IMR-90 (cell line): ENCODE measurements at regions not wholly inside any gene's neighbourhood (a gene's known extent, or its start where the extent isn't known, plus 50 kb on each side); places are given as distances from the start of the nearest gene placed in this dataset.

Source experiments
- ATAC-seq: fragments of 200-7000 bp; cut with Tn5 transposase; 2 replicates; pipeline ENCODE4 v1.9.1; 2020; ENCODE audit warnings: low read depth, mild to moderate bottlenecking, moderate library complexity
- BruUV-seq: library from RNA; stranded (reverse); fragments of 400-500 nt; replicated peaks from 2 replicates; lab custom pipeline; 2021; lab: Mats Ljungman, UMichigan
- CTCF ChIA-PET: fragments of 300-600 bp; formaldehyde crosslinking; extraction: SDS; loops from one replicate; lab custom pipeline; 2021; ENCODE audit warnings: antibody characterized with exemption; lab: Yijun Ruan, JAX
- POLR2A ChIA-PET: fragments of 300-600 bp; sonication (Branson Sonifier 250); formaldehyde crosslinking; loops from one replicate; lab custom pipeline; 2022; ENCODE audit warnings: antibody characterized with exemption; ENCODE audit not compliant: unreplicated experiment; lab: Charles Lee
- DNase-seq: peaks from one replicate; pipeline ENCODE4 v3.0.0; 2013
- H2AFZ ChIP-seq: replicated peaks from 2 replicates; pipeline ENCODE3; 2013; ENCODE audit warnings: low read length, mild to moderate bottlenecking; ENCODE audit not compliant: poor library complexity
- H2AK5ac ChIP-seq: 2 replicates; pipeline ENCODE4 v1.6.1; 2013; ENCODE audit warnings: low read depth, low read length, inconsistent platforms
- H2AK9ac ChIP-seq: replicated peaks from 2 replicates; pipeline ENCODE3; 2013; ENCODE audit warnings: mild to moderate bottlenecking, low read depth, low read length, moderate library complexity; ENCODE audit not compliant: poor library complexity
- H2BK120ac ChIP-seq: 2 replicates; pipeline ENCODE4 v1.6.1; 2013; ENCODE audit warnings: low read depth, low read length, inconsistent platforms
- H2BK15ac ChIP-seq: 3 replicates; pipeline ENCODE4 v1.6.1; 2013; ENCODE audit warnings: low read depth, low read length, inconsistent platforms
- H2BK20ac ChIP-seq: 2 replicates; pipeline ENCODE4 v1.6.1; 2013; ENCODE audit warnings: low read depth, mild to moderate bottlenecking, inconsistent platforms, low read length, moderate library complexity
- H2BK5ac ChIP-seq: 2 replicates; pipeline ENCODE4 v1.6.1; 2013; ENCODE audit warnings: mild to moderate bottlenecking, low read depth, low read length, inconsistent platforms; ENCODE audit not compliant: poor library complexity, severe bottlenecking
- H3K14ac ChIP-seq: replicated peaks from 2 replicates; pipeline ENCODE4 v1.6.1; 2013; ENCODE audit warnings: low read depth, low read length, inconsistent platforms
- H3K18ac ChIP-seq: 2 replicates; pipeline ENCODE4 v1.6.1; 2013; ENCODE audit warnings: low read depth, low read length, control low read depth
- H3K23ac ChIP-seq: 2 replicates; pipeline ENCODE4 v1.6.1; 2013; ENCODE audit warnings: low read depth, low read length, inconsistent platforms
- H3K27ac ChIP-seq: 2 replicates; pipeline ENCODE4 v1.5.1; 2013; ENCODE audit warnings: mild to moderate bottlenecking, control low read depth, low read length; ENCODE audit not compliant: insufficient read depth
- H3K27me3 ChIP-seq: 2 replicates; pipeline ENCODE4 v1.6.1; 2013; ENCODE audit warnings: low read length; ENCODE audit not compliant: control insufficient read depth, insufficient read depth
- H3K36me3 ChIP-seq: 2 replicates; pipeline ENCODE4 v1.6.1; 2013; ENCODE audit warnings: low read length, mixed read lengths; ENCODE audit not compliant: control insufficient read depth, insufficient read depth
- H3K4ac ChIP-seq: 2 replicates; pipeline ENCODE4 v1.6.1; 2013; ENCODE audit warnings: low read depth, low read length, inconsistent platforms
- H3K4me1 ChIP-seq: 2 replicates; pipeline ENCODE4 v1.6.1; 2013; ENCODE audit warnings: low read length, mixed read lengths; ENCODE audit not compliant: control insufficient read depth, insufficient read depth
- H3K4me2 ChIP-seq: 2 replicates; pipeline ENCODE4 v1.6.1; 2013; ENCODE audit warnings: low read depth, mild to moderate bottlenecking, control low read depth, low read length, moderate library complexity
- H3K4me3 ChIP-seq: 2 replicates; pipeline ENCODE4 v1.5.1; 2013; ENCODE audit warnings: low read depth, mild to moderate bottlenecking, control low read depth, low read length, moderate library complexity; ENCODE audit not compliant: insufficient read depth
- H3K56ac ChIP-seq: 2 replicates; pipeline ENCODE4 v1.6.1; 2013; ENCODE audit warnings: low read length, inconsistent platforms; ENCODE audit not compliant: insufficient read depth; ENCODE audit errors: extremely low read depth
- H3K79me1 ChIP-seq, 2 experiments: 2 replicates each; pipeline ENCODE4 v1.6.1; 2013; ENCODE audit warnings: low read length in 2 of 2, inconsistent platforms in 1 of 2, low read depth in 1 of 2
- H3K9ac ChIP-seq: 2 replicates; pipeline ENCODE4 v1.6.1; 2013; ENCODE audit warnings: low read depth, low read length, control low read depth
- H3K9me1 ChIP-seq: 2 replicates; pipeline ENCODE4 v1.6.1; 2013; ENCODE audit warnings: low read length, inconsistent platforms; ENCODE audit not compliant: insufficient read depth
- H3K9me3 ChIP-seq: 2 replicates; pipeline ENCODE4 v1.6.1; 2013; ENCODE audit warnings: low read length; ENCODE audit not compliant: control insufficient read depth, insufficient read depth
- H4K20me1 ChIP-seq: 2 replicates; pipeline ENCODE4 v1.6.1; 2013; ENCODE audit warnings: low read length, inconsistent platforms; ENCODE audit not compliant: insufficient read depth
- H4K5ac ChIP-seq: 2 replicates; pipeline ENCODE4 v1.6.1; 2013; ENCODE audit warnings: mild to moderate bottlenecking, low read depth, low read length, control low read depth
- H4K8ac ChIP-seq, 2 experiments: 2 replicates each; pipeline ENCODE4 v1.6.1; 2013; ENCODE audit warnings: low read depth in 2 of 2, low read length in 2 of 2, control low read depth in 1 of 2, inconsistent platforms in 1 of 2
- H4K91ac ChIP-seq: 2 replicates; pipeline ENCODE4 v1.6.1; 2013; ENCODE audit warnings: low read depth, low read length, inconsistent platforms; ENCODE audit not compliant: insufficient read depth
- CEBPB ChIP-seq: IDR thresholded peaks from 2 replicates; pipeline ENCODE4 v1.6.1; 2012; ENCODE audit warnings: low read depth, low read length, improper control_type of control experiment
- MAFK ChIP-seq: IDR thresholded peaks from 2 replicates; pipeline ENCODE4 v1.6.1; 2012; ENCODE audit warnings: low read depth, low read length, improper control_type of control experiment
- NFE2L2 ChIP-seq: fragments of 150-350 bp; IDR thresholded peaks from 2 replicates; pipeline ENCODE4 v1.6.1; 2016; ENCODE audit warnings: low read depth, mild to moderate bottlenecking, low read length
- RAD21 ChIP-seq: IDR thresholded peaks from 2 replicates; pipeline ENCODE4 v1.6.1; 2012; ENCODE audit warnings: low read length, improper control_type of control experiment
- RFX5 ChIP-seq: IDR thresholded peaks from 2 replicates; pipeline ENCODE4 v1.8.0; 2012; ENCODE audit warnings: low read depth, mild to moderate bottlenecking, low read length, moderate library complexity
- SMC3 ChIP-seq: fragments of 150-350 bp; IDR thresholded peaks from 2 replicates; pipeline ENCODE4 v1.6.1; 2016; ENCODE audit warnings: low read depth, mild to moderate bottlenecking, antibody characterized with exemption, low read length, moderate library complexity
- WGBS, 2 experiments: methylation state at CpG; one replicate each; pipeline versions ENCODE4 v1.1.5 to v1.1.7; 2013; ENCODE audit warnings: missing lambda C conversion rate in 2 of 2; ENCODE audit not compliant: insufficient read length in 1 of 2; ENCODE audit errors: extremely low coverage in 2 of 2; 5-methylcytosine and 5-hydroxymethylcytosine counted together
- dilution Hi-C: fragments of 300-500 bp; cut with HindIII; formaldehyde crosslinking; loops from one replicate; pipeline ENCODE4 v1.14.3; 2018; ENCODE audit warnings: low sequenced_read_pairs; ENCODE audit not compliant: unreplicated experiment
- in situ Hi-C: fragments of 300-500 bp; cut with MboI; formaldehyde crosslinking; loops from 3 replicates; pipeline ENCODE4 v1.14.3; 2019; ENCODE audit warnings: low sequenced_read_pairs, inconsistent platforms, mixed read lengths
- intact Hi-C: fragments of 100-400 bp; cut with micrococcal nuclease; formaldehyde crosslinking; loops from 2 replicates; pipeline ENCODE4 v1.10.0; 2022
- TF ChIP-seq, protein P1 (sequence below): conservative IDR thresholded peaks from 2 replicates; pipeline ENCODE4 v1.5.1; 2012; ENCODE audit warnings: mild to moderate bottlenecking, low read depth, low read length, improper control_type of control experiment
- TF ChIP-seq, protein P2 (sequence below): fragments of 150-350 bp; IDR thresholded peaks from 2 replicates; pipeline ENCODE4 v1.6.1; 2016; ENCODE audit warnings: low read depth, mild to moderate bottlenecking, low read length, moderate library complexity, borderline replicate concordance

DNA sequence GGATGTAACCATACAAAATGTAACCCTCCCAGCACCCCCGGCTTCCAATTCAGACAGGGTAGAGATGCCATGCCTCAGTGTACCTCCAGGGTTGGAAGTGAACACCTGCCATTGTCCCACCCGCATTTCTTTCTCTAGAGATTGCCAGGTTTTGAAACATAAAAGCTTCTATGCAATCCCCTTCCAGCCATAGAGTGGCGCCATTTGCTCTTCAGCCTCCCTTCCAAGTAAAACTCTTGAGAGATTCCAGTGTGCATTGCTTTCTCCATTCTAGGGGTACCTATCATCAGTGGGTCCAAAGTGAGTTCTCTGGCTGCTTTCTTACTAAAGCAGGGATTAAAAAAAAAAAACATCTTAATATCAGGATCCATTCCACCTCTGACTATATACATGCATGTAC is 133.1 kb upstream of the RPL38 start:
- peaks cover 45% of the 10 kb centered on the region for H3K9me3 ChIP-seq
- H4K91ac ChIP-seq: no peak overlapping the region
- no peak overlapping the region for H2BK15ac ChIP-seq
- no peak overlapping the region for H3K27ac ChIP-seq
- no peak overlapping the region for H2AFZ ChIP-seq
- no peaks in the 10 kb centered on the region for H4K20me1 ChIP-seq
- no peak overlapping the region for H2BK5ac ChIP-seq
- no peaks in the 10 kb centered on the region for H3K79me1 ChIP-seq
- H2BK120ac ChIP-seq: no peak overlapping the region
- no peak overlapping the region for H3K4ac ChIP-seq
- H3K9ac ChIP-seq: no peak overlapping the region
- H2AK5ac ChIP-seq: no peak overlapping the region
- H4K5ac ChIP-seq: no peak overlapping the region
- dilution Hi-C loops (no loop called here), in situ Hi-C loops (no loop called here), intact Hi-C loops (no loop called here)
- DNase-seq (no peak), ATAC-seq (no peak)
- POLR2A ChIA-PET: no interaction called here
- no peak overlapping the region for H2AK9ac ChIP-seq
- H3K23ac ChIP-seq: no peak overlapping the region
- no peak overlapping the region for H4K8ac ChIP-seq
- no peak overlapping the region for H3K18ac ChIP-seq
- BruUV-seq: no TSS peak
- no peak overlapping the region for H3K14ac ChIP-seq
- H3K36me3 ChIP-seq: no peaks in the 10 kb centered on the region
- CTCF ChIA-PET: no interaction called here
- TF ChIP-seq CEBPB: no peak
- TF ChIP-seq NFE2L2: no peak
- TF ChIP-seq RFX5: no peak
- TF ChIP-seq SMC3: no peak
- no peak for TF ChIP-seq MAFK
- TF ChIP-seq RAD21: no peak
- TF ChIP-seq, protein P1, sequence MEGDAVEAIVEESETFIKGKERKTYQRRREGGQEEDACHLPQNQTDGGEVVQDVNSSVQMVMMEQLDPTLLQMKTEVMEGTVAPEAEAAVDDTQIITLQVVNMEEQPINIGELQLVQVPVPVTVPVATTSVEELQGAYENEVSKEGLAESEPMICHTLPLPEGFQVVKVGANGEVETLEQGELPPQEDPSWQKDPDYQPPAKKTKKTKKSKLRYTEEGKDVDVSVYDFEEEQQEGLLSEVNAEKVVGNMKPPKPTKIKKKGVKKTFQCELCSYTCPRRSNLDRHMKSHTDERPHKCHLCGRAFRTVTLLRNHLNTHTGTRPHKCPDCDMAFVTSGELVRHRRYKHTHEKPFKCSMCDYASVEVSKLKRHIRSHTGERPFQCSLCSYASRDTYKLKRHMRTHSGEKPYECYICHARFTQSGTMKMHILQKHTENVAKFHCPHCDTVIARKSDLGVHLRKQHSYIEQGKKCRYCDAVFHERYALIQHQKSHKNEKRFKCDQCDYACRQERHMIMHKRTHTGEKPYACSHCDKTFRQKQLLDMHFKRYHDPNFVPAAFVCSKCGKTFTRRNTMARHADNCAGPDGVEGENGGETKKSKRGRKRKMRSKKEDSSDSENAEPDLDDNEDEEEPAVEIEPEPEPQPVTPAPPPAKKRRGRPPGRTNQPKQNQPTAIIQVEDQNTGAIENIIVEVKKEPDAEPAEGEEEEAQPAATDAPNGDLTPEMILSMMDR: no peak
- TF ChIP-seq, protein P2, sequence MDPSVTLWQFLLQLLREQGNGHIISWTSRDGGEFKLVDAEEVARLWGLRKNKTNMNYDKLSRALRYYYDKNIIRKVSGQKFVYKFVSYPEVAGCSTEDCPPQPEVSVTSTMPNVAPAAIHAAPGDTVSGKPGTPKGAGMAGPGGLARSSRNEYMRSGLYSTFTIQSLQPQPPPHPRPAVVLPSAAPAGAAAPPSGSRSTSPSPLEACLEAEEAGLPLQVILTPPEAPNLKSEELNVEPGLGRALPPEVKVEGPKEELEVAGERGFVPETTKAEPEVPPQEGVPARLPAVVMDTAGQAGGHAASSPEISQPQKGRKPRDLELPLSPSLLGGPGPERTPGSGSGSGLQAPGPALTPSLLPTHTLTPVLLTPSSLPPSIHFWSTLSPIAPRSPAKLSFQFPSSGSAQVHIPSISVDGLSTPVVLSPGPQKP: no peak
- H3K56ac ChIP-seq: no peak overlapping the region
- no peak overlapping the region for H3K4me2 ChIP-seq
- H3K9me1 ChIP-seq: no peaks in the 10 kb centered on the region
- no peaks in the 10 kb centered on the region for H3K27me3 ChIP-seq
- no peak overlapping the region for H3K4me3 ChIP-seq
- 31% methylated on average over 3 of the region's 3 CpGs; no CpG with 5 or more reads in 1 of the 2 experiments for WGBS, 2 experiments
- H3K4me1 ChIP-seq: no peaks in the 10 kb centered on the region
- no peak overlapping the region for H2BK20ac ChIP-seq
